ENCODE measurements at regions not wholly inside any gene's neighbourhood (a gene's known extent, or its start where the extent isn't known, plus 50 kb on each side); places are given as distances from the start of the nearest gene placed in this dataset.

DNA sequence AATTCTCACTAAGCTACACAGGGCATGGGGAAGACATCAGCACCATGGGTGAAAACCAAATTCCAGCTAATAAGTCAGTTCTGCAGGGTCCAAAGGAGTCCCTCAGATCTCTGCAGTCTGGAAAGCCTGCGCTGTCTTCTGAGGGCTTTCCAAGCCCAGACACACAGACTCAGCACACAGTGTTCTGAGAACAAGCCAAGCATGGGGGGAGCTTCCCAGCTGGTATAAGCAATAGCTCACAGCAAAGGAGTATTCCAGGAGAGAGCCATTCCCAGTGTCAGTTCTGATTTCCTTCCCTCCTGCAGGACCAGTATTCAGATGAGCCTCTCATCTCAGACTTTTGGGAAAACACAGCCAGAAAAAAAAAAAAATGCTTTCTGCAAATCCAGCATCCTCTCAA is 370.8 kb downstream of the TNS1 start:
- TF ChIP-seq, protein P1, sequence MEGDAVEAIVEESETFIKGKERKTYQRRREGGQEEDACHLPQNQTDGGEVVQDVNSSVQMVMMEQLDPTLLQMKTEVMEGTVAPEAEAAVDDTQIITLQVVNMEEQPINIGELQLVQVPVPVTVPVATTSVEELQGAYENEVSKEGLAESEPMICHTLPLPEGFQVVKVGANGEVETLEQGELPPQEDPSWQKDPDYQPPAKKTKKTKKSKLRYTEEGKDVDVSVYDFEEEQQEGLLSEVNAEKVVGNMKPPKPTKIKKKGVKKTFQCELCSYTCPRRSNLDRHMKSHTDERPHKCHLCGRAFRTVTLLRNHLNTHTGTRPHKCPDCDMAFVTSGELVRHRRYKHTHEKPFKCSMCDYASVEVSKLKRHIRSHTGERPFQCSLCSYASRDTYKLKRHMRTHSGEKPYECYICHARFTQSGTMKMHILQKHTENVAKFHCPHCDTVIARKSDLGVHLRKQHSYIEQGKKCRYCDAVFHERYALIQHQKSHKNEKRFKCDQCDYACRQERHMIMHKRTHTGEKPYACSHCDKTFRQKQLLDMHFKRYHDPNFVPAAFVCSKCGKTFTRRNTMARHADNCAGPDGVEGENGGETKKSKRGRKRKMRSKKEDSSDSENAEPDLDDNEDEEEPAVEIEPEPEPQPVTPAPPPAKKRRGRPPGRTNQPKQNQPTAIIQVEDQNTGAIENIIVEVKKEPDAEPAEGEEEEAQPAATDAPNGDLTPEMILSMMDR (conservative IDR thresholded peaks at IDR 0.05; ENCODE audit: low read depth, low read length) = no peak
- TF ChIP-seq EZH2 (IDR thresholded peaks at IDR 0.05; ENCODE audit: borderline replicate concordance, low read depth, low read length, poor library complexity, severe bottlenecking) = no peak
